SK-N-SH treated with all-trans-retinoic acid at 6 μM for 48 hours (cell line): ENCODE measurements at regions not wholly inside any gene's neighbourhood (a gene's known extent, or its start where the extent isn't known, plus 50 kb on each side); places are given as distances from the start of the nearest gene placed in this dataset.

Experiments used
- ATAC-seq: fragments of 200-7000 bp; cut with Tn5 transposase; 3 replicates; pipeline ENCODE4 v1.9.1; 2020; ENCODE audit warnings: mild to moderate bottlenecking, moderate library complexity
- ARNTL ChIP-seq: fragments of 450-650 bp; formaldehyde crosslinking; IDR thresholded peaks from 2 replicates; pipeline ENCODE4 v1.5.0; 2020; ENCODE audit warnings: low read depth, mild to moderate bottlenecking, moderate library complexity, borderline replicate concordance
- CREB5 ChIP-seq: fragments of 250-450 bp; sonication (Bioruptor Pico); IDR thresholded peaks from 2 replicates; pipeline ENCODE4 v1.5.1; 2020; ENCODE audit warnings: low read depth, mild to moderate bottlenecking, moderate library complexity
- ESRRG ChIP-seq: fragments of 250-450 bp; sonication (Bioruptor Pico); IDR thresholded peaks from 2 replicates; pipeline ENCODE4 v1.6.1; 2021; ENCODE audit warnings: mild to moderate bottlenecking
- GLIS3 ChIP-seq: fragments of 250-450 bp; sonication (Bioruptor Pico); IDR thresholded peaks from 2 replicates; pipeline ENCODE4 v1.5.0; 2020; ENCODE audit warnings: mild to moderate bottlenecking, moderate library complexity
- ISL1 ChIP-seq: fragments of 250-450 bp; sonication (Bioruptor Pico); IDR thresholded peaks from 2 replicates; pipeline ENCODE4 v2.1.2; 2022; ENCODE audit warnings: mild to moderate bottlenecking, moderate library complexity
- OSR1 ChIP-seq: fragments of 250-450 bp; sonication (Bioruptor Pico); IDR thresholded peaks from 2 replicates; pipeline ENCODE4 v1.8.0; 2022; ENCODE audit warnings: moderate library complexity, mild to moderate bottlenecking, inconsistent platforms
- PATZ1 ChIP-seq: fragments of 250-450 bp; sonication (Bioruptor Pico); IDR thresholded peaks from 2 replicates; pipeline ENCODE4 v1.8.0; 2020; ENCODE audit warnings: mild to moderate bottlenecking, moderate library complexity, borderline replicate concordance
- POU6F1 ChIP-seq: fragments of 250-450 bp; sonication (Bioruptor Pico); IDR thresholded peaks from 2 replicates; pipeline ENCODE4 v1.8.0; 2021; ENCODE audit warnings: low read depth, mild to moderate bottlenecking, moderate library complexity, borderline replicate concordance
- PPARA ChIP-seq: fragments of 250-450 bp; sonication (Bioruptor Pico); IDR thresholded peaks from 2 replicates; pipeline ENCODE4 v1.5.0; 2020; ENCODE audit warnings: mild to moderate bottlenecking, borderline replicate concordance
- SNAI2 ChIP-seq: fragments of 250-450 bp; sonication (Bioruptor Pico); IDR thresholded peaks from 2 replicates; pipeline ENCODE4 v1.5.0; 2020; ENCODE audit warnings: mild to moderate bottlenecking, moderate library complexity
- TCF4 ChIP-seq: fragments of 250-450 bp; sonication (Bioruptor Pico); IDR thresholded peaks from 2 replicates; pipeline ENCODE4 v1.8.0; 2021; ENCODE audit warnings: mild to moderate bottlenecking, moderate library complexity, borderline replicate concordance
- TOX ChIP-seq: fragments of 250-450 bp; sonication (Bioruptor Pico); IDR thresholded peaks from 2 replicates; pipeline ENCODE4 v1.8.0; 2021; ENCODE audit warnings: mild to moderate bottlenecking, moderate library complexity, borderline replicate concordance
- TSHZ2 ChIP-seq: fragments of 250-450 bp; sonication (Bioruptor Pico); IDR thresholded peaks from 2 replicates; pipeline ENCODE4 v1.5.0; 2020; ENCODE audit warnings: mild to moderate bottlenecking, moderate library complexity
- ZC3H10 ChIP-seq: fragments of 250-450 bp; sonication (Bioruptor Pico); IDR thresholded peaks from 2 replicates; pipeline ENCODE4 v1.5.1; 2021; ENCODE audit warnings: mild to moderate bottlenecking, moderate library complexity
- ZFP3 ChIP-seq: fragments of 250-450 bp; sonication (Bioruptor Pico); IDR thresholded peaks from 2 replicates; pipeline ENCODE4 v1.5.0; 2020; ENCODE audit warnings: mild to moderate bottlenecking, moderate library complexity
- ZFP30 ChIP-seq: fragments of 450-650 bp; formaldehyde crosslinking; IDR thresholded peaks from 2 replicates; pipeline ENCODE4 v1.5.0; 2022; ENCODE audit warnings: mild to moderate bottlenecking, moderate library complexity
- ZNF565 ChIP-seq: fragments of 450-650 bp; formaldehyde crosslinking; conservative IDR thresholded peaks from 2 replicates; pipeline ENCODE4 v1.5.0; 2020; ENCODE audit warnings: low read depth, mild to moderate bottlenecking, moderate library complexity
- ZNF70 ChIP-seq: fragments of 450-650 bp; formaldehyde crosslinking; IDR thresholded peaks from 2 replicates; pipeline ENCODE4 v1.5.0; 2020; ENCODE audit warnings: mild to moderate bottlenecking, moderate library complexity
- ZNF8 ChIP-seq: fragments of 450-650 bp; formaldehyde crosslinking; IDR thresholded peaks from 2 replicates; pipeline ENCODE4 v1.5.0; 2020; ENCODE audit warnings: mild to moderate bottlenecking, moderate library complexity

GRCh38 chr5:4420177-4420576 lies 720.0 kb upstream of the ADAMTS16 start:
- no peak for ATAC-seq
- TF ChIP-seq OSR1 (CRISPR knock-in tag) (no peak), PATZ1 (CRISPR knock-in tag) (no peak), CREB5 (no peak), ESRRG (CRISPR knock-in tag) (no peak), POU6F1 (CRISPR knock-in tag) (no peak), ZFP30 (no peak), GLIS3 (CRISPR knock-in tag) (no peak), PPARA (no peak), TOX (CRISPR knock-in tag) (no peak), SNAI2 (CRISPR knock-in tag) (no peak)

GRCh38 chr5:4420681-4421080 lies 719.4 kb upstream of the ADAMTS16 start:
- TF ChIP-seq TOX (CRISPR knock-in tag): no peak
- TF ChIP-seq ZNF565 (CRISPR knock-in tag): no peak
- TF ChIP-seq ISL1 (CRISPR knock-in tag): no peak
- TF ChIP-seq ARNTL (CRISPR knock-in tag): no peak
- no peak for TF ChIP-seq SNAI2 (CRISPR knock-in tag)
- no peak for TF ChIP-seq ZNF70 (CRISPR knock-in tag)
- no peak for ATAC-seq

GRCh38 chr5:4422247-4422646 lies 717.9 kb upstream of the ADAMTS16 start:
- no peak for ATAC-seq

More at GRCh38 chr5:4422247-4422646, 717.9 kb upstream of the ADAMTS16 start:
- TF ChIP-seq ZC3H10 (CRISPR knock-in tag): no peak
- TF ChIP-seq ISL1 (CRISPR knock-in tag): no peak
- TF ChIP-seq POU6F1 (CRISPR knock-in tag): no peak
- TF ChIP-seq ZNF8: no peak
- no peak for TF ChIP-seq PPARA
- no peak for TF ChIP-seq CREB5
- TF ChIP-seq SNAI2 (CRISPR knock-in tag): no peak
- TF ChIP-seq ESRRG (CRISPR knock-in tag): no peak
- TF ChIP-seq ZFP3 (CRISPR knock-in tag): no peak
- no peak for TF ChIP-seq TOX (CRISPR knock-in tag)
- TF ChIP-seq ZFP30: no peak
- TF ChIP-seq ZNF70 (CRISPR knock-in tag): no peak
- no peak for TF ChIP-seq PATZ1 (CRISPR knock-in tag)
- no peak for TF ChIP-seq TCF4 (CRISPR knock-in tag)
- no peak for TF ChIP-seq ARNTL (CRISPR knock-in tag)
- no peak for TF ChIP-seq TSHZ2
